IPS DF 6.9 (cell line): ENCODE measurements at regions not wholly inside any gene's neighbourhood (a gene's known extent, or its start where the extent isn't known, plus 50 kb on each side); places are given as distances from the start of the nearest gene placed in this dataset.

Source experiments
- DNase-seq: peaks from one replicate; pipeline ENCODE4 v3.0.0-alpha.2; 2013; ENCODE audit warnings: low read depth, low spot score
- H3K27ac ChIP-seq: one replicate; pipeline ENCODE4 v1.5.1; 2013; ENCODE audit warnings: low read length, control low read depth
- H3K27me3 ChIP-seq: 2 replicates; pipeline ENCODE4 v1.6.1; 2013; ENCODE audit warnings: mild to moderate bottlenecking, low read length; ENCODE audit not compliant: control insufficient read depth, insufficient read depth
- H3K36me3 ChIP-seq: 2 replicates; pipeline ENCODE4 v1.6.1; 2013; ENCODE audit warnings: low read length; ENCODE audit not compliant: control insufficient read depth, insufficient read depth
- H3K4me1 ChIP-seq: 2 replicates; pipeline ENCODE4 v1.6.1; 2013; ENCODE audit warnings: low read length; ENCODE audit not compliant: control insufficient read depth, insufficient read depth
- H3K4me3 ChIP-seq: 2 replicates; pipeline ENCODE4 v1.5.1; 2013; ENCODE audit warnings: mild to moderate bottlenecking, low read length
- H3K9me3 ChIP-seq: 2 replicates; pipeline ENCODE4 v1.6.1; 2013; ENCODE audit warnings: low read length, inconsistent platforms; ENCODE audit not compliant: control insufficient read depth, insufficient read depth
- WGBS: extraction: QIAGEN DNeasy Blood & Tissue Kit; methylation state at CpG from one replicate; pipeline ENCODE4 v1.1.7; 2013; ENCODE audit warnings: mixed read lengths, missing lambda C conversion rate; ENCODE audit not compliant: insufficient read length, insufficient coverage; 5-methylcytosine and 5-hydroxymethylcytosine counted together

DNA sequence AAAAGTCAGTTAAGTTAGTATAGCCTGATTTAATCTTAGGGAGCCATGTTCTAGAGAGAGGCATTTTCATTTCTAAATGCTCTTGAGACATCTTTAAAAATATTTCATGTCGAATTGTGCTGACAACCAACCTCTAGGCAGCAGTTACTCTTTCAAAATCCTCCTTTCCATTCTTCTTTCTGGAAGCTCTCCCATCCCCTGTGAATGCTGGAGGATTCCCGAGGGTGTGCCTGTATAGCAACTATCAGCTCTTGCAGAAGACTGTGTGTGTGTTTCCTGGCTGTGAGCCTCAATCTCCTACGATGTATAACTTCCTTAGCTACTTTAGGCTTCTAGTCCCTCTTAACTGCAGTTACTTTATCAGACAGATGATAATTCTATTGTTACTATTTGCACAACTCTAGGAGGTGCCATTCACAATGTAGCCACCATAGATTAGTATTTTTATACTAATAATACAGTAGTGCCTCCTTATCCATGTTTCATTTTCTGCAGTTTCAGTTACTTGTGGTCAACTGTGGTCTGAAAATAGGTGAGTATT, 250.3 kb downstream of the EDEM1 start:
- H3K4me1 ChIP-seq, result no peaks in the 10 kb centered on the region
- no CpG with 5 or more reads among the region's 3 CpGs for WGBS
- DNase-seq, result no peak
- no peaks in the 10 kb centered on the region; the same call in 1 of the 2 replicates for H3K9me3 ChIP-seq
- no peaks in the 10 kb centered on the region for H3K27me3 ChIP-seq
- no peak overlapping the region for H3K27ac ChIP-seq
- H3K4me3 ChIP-seq, result no peak overlapping the region
- no peaks in the 10 kb centered on the region for H3K36me3 ChIP-seq

- Histone ChIP-seq H3K27me3 (no peaks in the 10 kb centered on the region), H3K36me3 (no peaks in the 10 kb centered on the region), H3K27ac (no peak overlapping the region), H3K4me3 (no peak overlapping the region), H3K4me1 (no peaks in the 10 kb centered on the region), H3K9me3 (no peaks in the 10 kb centered on the region; the same call in 1 of the 2 replicates)
- WGBS, result no CpG with 5 or more reads among the region's 1 CpG
- no peak for DNase-seq
Observed at GRCh38 chr3:5441401-5441800, 253.9 kb downstream of the EDEM1 start.

- no CpG with 5 or more reads among the region's 4 CpGs for WGBS
- H3K36me3 ChIP-seq, result no peaks in the 10 kb centered on the region
- no peaks in the 10 kb centered on the region for H3K4me1 ChIP-seq
- no peak overlapping the region for H3K27ac ChIP-seq
- H3K27me3 ChIP-seq, result no peaks in the 10 kb centered on the region
- DNase-seq, result no peak
- no peak overlapping the region for H3K4me3 ChIP-seq
- no peaks in the 10 kb centered on the region; the same call in 1 of the 2 replicates for H3K9me3 ChIP-seq
Observed at GRCh38 chr3:5442106-5442785, 254.7 kb downstream of the EDEM1 start.

GRCh38 chr3:5442786-5443138, 255.3 kb downstream of the EDEM1 start:
- no peak for DNase-seq
- H3K4me3 ChIP-seq, result no peak overlapping the region
- no peaks in the 10 kb centered on the region; the same call in 1 of the 2 replicates for H3K9me3 ChIP-seq
- no peaks in the 10 kb centered on the region for H3K27me3 ChIP-seq
- H3K4me1 ChIP-seq, result no peaks in the 10 kb centered on the region
- H3K36me3 ChIP-seq, result no peaks in the 10 kb centered on the region
- H3K27ac ChIP-seq, result no peak overlapping the region

GRCh38 chr3:5444253-5444652, 256.7 kb downstream of the EDEM1 start:
- H3K4me3 ChIP-seq, result no peak overlapping the region
- H3K27me3 ChIP-seq, result no peaks in the 10 kb centered on the region
- WGBS, result no CpG with 5 or more reads among the region's 2 CpGs
- DNase-seq, result no peak
- H3K4me1 ChIP-seq, result no peaks in the 10 kb centered on the region
- H3K27ac ChIP-seq, result no peak overlapping the region
- no peaks in the 10 kb centered on the region for H3K36me3 ChIP-seq
- H3K9me3 ChIP-seq, result no peaks in the 10 kb centered on the region; the same call in 1 of the 2 replicates

DNA sequence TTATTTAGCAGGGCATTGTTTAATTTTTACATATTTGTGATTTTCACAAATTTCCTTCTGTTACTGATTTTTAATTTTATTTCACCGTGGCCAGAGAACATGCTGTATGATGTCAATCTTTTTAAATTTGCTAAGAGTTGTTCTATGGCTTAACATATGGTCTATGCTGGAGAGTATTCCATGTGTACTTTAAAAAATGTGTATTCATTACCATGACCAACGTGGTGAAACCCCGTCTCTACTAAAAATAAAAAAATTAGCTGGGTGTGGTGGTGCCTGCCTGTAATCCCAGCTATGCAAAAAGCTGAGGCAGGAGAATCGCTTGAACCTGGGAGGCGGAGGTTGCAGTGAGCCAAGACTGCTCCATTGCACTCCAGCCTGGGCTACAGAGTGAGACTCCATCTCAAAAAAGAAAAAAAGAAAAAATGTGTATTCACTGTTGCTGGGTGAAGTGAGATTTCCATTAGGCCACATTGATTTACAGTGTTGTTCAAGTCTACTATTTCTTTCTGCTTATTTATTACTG, 258.2 kb downstream of the EDEM1 start:
- no peak overlapping the region for H3K27ac ChIP-seq
- no peaks in the 10 kb centered on the region for H3K4me1 ChIP-seq
- no CpG with 5 or more reads among the region's 5 CpGs for WGBS
- no peak overlapping the region for H3K4me3 ChIP-seq
- no peaks in the 10 kb centered on the region for H3K36me3 ChIP-seq
- DNase-seq, result no peak
- H3K27me3 ChIP-seq, result no peaks in the 10 kb centered on the region
- no peaks in the 10 kb centered on the region; the same call in 1 of the 2 replicates for H3K9me3 ChIP-seq

DNA sequence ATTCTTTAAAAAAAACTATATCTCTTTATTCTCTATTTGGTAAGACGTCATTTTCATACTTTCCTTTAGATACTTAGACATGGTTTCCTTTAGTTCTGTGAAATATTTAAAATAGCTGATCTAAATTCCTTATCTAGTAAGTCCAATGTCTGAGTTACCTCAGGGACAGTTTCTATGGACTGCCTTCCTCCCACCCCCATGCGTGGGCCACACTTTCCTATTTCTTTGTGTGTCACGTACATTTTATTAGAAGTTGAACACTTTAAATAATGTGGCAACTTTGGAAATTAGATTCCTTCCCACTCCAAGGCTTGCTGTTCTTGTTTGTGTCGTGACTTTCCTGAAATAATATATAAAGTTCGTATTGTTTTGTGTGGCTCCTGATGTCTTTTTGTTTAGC, 260.7 kb downstream of the EDEM1 start:
- Histone ChIP-seq H3K27ac (no peak overlapping the region), H3K4me3 (no peak overlapping the region), H3K4me1 (no peaks in the 10 kb centered on the region), H3K9me3 (no peaks in the 10 kb centered on the region), H3K27me3 (no peaks in the 10 kb centered on the region), H3K36me3 (no peaks in the 10 kb centered on the region)
- WGBS, result no CpG with 5 or more reads among the region's 5 CpGs
- DNase-seq, result no peak

DNA sequence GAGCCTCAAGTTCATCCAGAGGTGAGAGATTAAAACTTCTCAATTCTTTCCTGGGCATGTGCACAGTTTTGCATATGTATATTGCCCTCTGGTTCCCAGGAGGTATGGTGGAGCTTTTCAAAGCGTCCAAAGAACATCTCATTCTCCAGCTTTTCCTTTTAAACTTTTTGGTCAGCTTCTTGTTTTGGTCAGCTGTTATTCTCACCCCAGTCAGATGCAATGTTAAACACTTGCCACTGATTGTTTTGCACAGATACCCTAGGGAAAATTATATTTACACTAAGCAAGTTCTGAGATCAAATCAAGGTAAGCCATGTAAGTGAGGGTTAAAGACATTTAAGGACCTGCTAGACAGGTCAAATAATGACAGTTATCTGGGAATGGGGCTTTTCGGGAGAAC, 261.3 kb downstream of the EDEM1 start:
- WGBS, result no CpG with 5 or more reads among the region's 2 CpGs
- no peak for DNase-seq

GRCh38 chr3:5456199-5456598, 268.7 kb downstream of the EDEM1 start:
- H3K4me1 ChIP-seq, result no peaks in the 10 kb centered on the region
- H3K36me3 ChIP-seq, result no peaks in the 10 kb centered on the region
- 0 out of 2 replicates have a peak, but pooled peaks cover 2% of the 10 kb centered on the region for H3K9me3 ChIP-seq
- H3K4me3 ChIP-seq, result no peak overlapping the region
- no CpG with 5 or more reads among the region's 1 CpG for WGBS
- H3K27me3 ChIP-seq, result no peaks in the 10 kb centered on the region
- no peak overlapping the region for H3K27ac ChIP-seq
- DNase-seq, result no peak

More for the DNA sequence above, 261.3 kb downstream of the EDEM1 start:
- Histone ChIP-seq H3K4me1 (no peaks in the 10 kb centered on the region), H3K27me3 (no peaks in the 10 kb centered on the region), H3K36me3 (no peaks in the 10 kb centered on the region), H3K27ac (no peak overlapping the region), H3K4me3 (no peak overlapping the region), H3K9me3 (no peaks in the 10 kb centered on the region)

GRCh38 chr3:5458526-5458925, 271.0 kb downstream of the EDEM1 start:
- H3K9me3 ChIP-seq, result peaks cover 2% of the 10 kb centered on the region; the same call in 1 of the 2 replicates
- no peaks in the 10 kb centered on the region for H3K4me1 ChIP-seq
- H3K27ac ChIP-seq, result no peak overlapping the region
- no peak overlapping the region for H3K4me3 ChIP-seq
- H3K27me3 ChIP-seq, result no peaks in the 10 kb centered on the region
- no peaks in the 10 kb centered on the region for H3K36me3 ChIP-seq
- DNase-seq, result no peak

GRCh38 chr3:5462086-5462485, 274.6 kb downstream of the EDEM1 start:
- no peak for DNase-seq
- Histone ChIP-seq H3K36me3 (no peaks in the 10 kb centered on the region), H3K9me3 (no peaks in the 10 kb centered on the region; the same call in 1 of the 2 replicates), H3K27ac (no peak overlapping the region), H3K4me1 (no peaks in the 10 kb centered on the region), H3K4me3 (no peak overlapping the region), H3K27me3 (no peaks in the 10 kb centered on the region; the same call in 1 of the 2 replicates)
- WGBS, result no CpG with 5 or more reads among the region's 1 CpG
